Hepatocyte (in vitro differentiated cells): ENCODE measurements at regions not wholly inside any gene's neighbourhood (a gene's known extent, or its start where the extent isn't known, plus 50 kb on each side); places are given as distances from the start of the nearest gene placed in this dataset.

Source experiments
- DNase-seq: peaks from one replicate; pipeline ENCODE4 v3.0.0-alpha.2; 2016; ENCODE audit warnings: low spot score
- H2AFZ ChIP-seq: fragments of 200-600 bp; sonication (generic); 2 replicates; pipeline ENCODE4 v1.6.0; 2016; ENCODE audit warnings: antibody characterized with exemption, mild to moderate bottlenecking
- H3K27ac ChIP-seq: fragments of 200-600 bp; sonication (generic); 2 replicates; pipeline ENCODE4 v1.5.1; 2016; ENCODE audit warnings: mild to moderate bottlenecking
- H3K27me3 ChIP-seq: fragments of 200-600 bp; sonication (generic); 2 replicates; pipeline ENCODE4 v1.6.1; 2016
- H3K36me3 ChIP-seq: fragments of 200-600 bp; sonication (generic); replicated peaks from 2 replicates; pipeline ENCODE4 v1.5.1; 2016; ENCODE audit warnings: low read depth; ENCODE audit not compliant: insufficient read depth
- H3K4me1 ChIP-seq: fragments of 200-600 bp; sonication (generic); 2 replicates; pipeline ENCODE4 v1.5.1; 2016; ENCODE audit warnings: mild to moderate bottlenecking, moderate library complexity; ENCODE audit not compliant: insufficient read depth
- H3K4me2 ChIP-seq: fragments of 200-600 bp; sonication (generic); 2 replicates; pipeline ENCODE4 v1.6.0; 2016
- H3K4me3 ChIP-seq: fragments of 200-600 bp; sonication (generic); 2 replicates; pipeline ENCODE4 v1.5.1; 2016; ENCODE audit warnings: mild to moderate bottlenecking
- H3K79me2 ChIP-seq: fragments of 200-600 bp; sonication (generic); 2 replicates; pipeline ENCODE4 v1.6.0; 2017; ENCODE audit warnings: mild to moderate bottlenecking
- H3K9me2 ChIP-seq: fragments of 200-600 bp; sonication (generic); replicated peaks from 2 replicates; pipeline ENCODE4 v1.6.0; 2017; ENCODE audit warnings: mild to moderate bottlenecking; ENCODE audit not compliant: insufficient read depth
- H3K9me3 ChIP-seq: fragments of 200-600 bp; sonication (generic); 2 replicates; pipeline ENCODE4 v1.5.1; 2016; ENCODE audit warnings: low read depth, mild to moderate bottlenecking
- H4K20me1 ChIP-seq: fragments of 200-600 bp; sonication (generic); 2 replicates; pipeline ENCODE4 v1.6.0; 2016; ENCODE audit warnings: mild to moderate bottlenecking; ENCODE audit not compliant: insufficient read depth, poor library complexity, severe bottlenecking
- EZH2 ChIP-seq: fragments of 200-600 bp; sonication (generic); IDR thresholded peaks from 2 replicates; pipeline ENCODE4 v1.6.1; 2016; ENCODE audit warnings: antibody characterized with exemption, mild to moderate bottlenecking, borderline replicate concordance
- EZH2phosphoT487 ChIP-seq: fragments of 200-600 bp; sonication (generic); IDR thresholded peaks from one replicate; pipeline ENCODE4 v1.6.1; 2018; ENCODE audit warnings: antibody characterized with exemption, mild to moderate bottlenecking, low read depth, moderate library complexity; ENCODE audit not compliant: unreplicated experiment, severe bottlenecking
- whole genome bisulfite sequencing: methylation state at CpG from one replicate; pipeline ENCODE4 v1.1.6; 2016; ENCODE audit warnings: low lambda C conversion rate; ENCODE audit errors: missing lambda C conversion rate; 5-methylcytosine and 5-hydroxymethylcytosine counted together
- TF ChIP-seq, protein P1 (sequence below): fragments of 200-600 bp; sonication (generic); IDR thresholded peaks from 2 replicates; pipeline ENCODE4 v1.5.1; 2016; ENCODE audit warnings: antibody characterized with exemption, mild to moderate bottlenecking; ENCODE audit not compliant: poor library complexity

DNA sequence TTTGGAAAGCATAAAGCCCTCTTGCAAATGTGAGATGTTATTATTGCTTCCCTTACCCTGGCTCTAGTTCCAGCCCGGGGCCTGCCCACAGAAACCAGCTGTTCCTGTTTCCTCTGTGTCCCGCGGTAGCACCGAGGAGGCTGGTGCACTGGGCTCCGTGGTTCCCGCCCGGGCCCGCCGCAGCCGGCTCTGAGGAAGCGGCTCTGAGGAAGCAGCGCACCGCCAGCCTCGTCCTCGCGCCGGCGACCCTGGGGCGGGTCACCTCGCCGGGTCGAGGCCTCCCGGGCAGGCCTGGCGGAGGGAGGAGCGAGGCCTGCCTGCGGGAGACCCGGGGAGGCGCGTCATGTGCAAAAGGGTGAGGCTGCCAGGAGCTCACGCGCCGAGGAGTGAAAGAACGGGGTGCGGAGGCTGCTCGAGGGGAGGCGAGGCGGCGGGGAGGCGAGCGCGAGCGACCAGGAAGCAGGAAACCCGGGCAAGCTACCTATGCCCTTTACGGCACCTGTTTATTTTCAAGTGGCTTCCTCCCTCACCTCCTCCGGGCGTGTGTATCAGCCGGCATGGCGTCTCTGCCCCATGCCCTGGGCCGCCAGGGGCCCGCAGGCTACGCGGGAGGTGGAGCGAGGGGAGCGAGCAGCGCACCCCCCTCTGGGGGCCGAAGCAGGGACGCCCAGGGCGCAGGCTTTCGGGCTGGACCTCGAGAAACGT is 61.3 kb upstream of the MEGF10 start:
- Histone ChIP-seq H3K9me2 (no peaks in the 10 kb centered on the region), H3K36me3 (no peaks in the 10 kb centered on the region), H3K79me2 (no peaks in the 10 kb centered on the region), H3K9me3 (no peaks in the 10 kb centered on the region), H3K27ac (peak overlapping the region; percentile 66), H3K4me1 (no peaks in the 10 kb centered on the region), H2AFZ (peak overlapping the region; percentile 90), H3K4me2 (peak overlapping the region; percentile 93), H3K27me3 (no peaks in the 10 kb centered on the region), H3K4me3 (peak overlapping the region; percentile 67), H4K20me1 (no peaks in the 10 kb centered on the region)
- TF ChIP-seq, protein P1, sequence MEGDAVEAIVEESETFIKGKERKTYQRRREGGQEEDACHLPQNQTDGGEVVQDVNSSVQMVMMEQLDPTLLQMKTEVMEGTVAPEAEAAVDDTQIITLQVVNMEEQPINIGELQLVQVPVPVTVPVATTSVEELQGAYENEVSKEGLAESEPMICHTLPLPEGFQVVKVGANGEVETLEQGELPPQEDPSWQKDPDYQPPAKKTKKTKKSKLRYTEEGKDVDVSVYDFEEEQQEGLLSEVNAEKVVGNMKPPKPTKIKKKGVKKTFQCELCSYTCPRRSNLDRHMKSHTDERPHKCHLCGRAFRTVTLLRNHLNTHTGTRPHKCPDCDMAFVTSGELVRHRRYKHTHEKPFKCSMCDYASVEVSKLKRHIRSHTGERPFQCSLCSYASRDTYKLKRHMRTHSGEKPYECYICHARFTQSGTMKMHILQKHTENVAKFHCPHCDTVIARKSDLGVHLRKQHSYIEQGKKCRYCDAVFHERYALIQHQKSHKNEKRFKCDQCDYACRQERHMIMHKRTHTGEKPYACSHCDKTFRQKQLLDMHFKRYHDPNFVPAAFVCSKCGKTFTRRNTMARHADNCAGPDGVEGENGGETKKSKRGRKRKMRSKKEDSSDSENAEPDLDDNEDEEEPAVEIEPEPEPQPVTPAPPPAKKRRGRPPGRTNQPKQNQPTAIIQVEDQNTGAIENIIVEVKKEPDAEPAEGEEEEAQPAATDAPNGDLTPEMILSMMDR = no peak
- no peak for TF ChIP-seq EZH2
- no peak for TF ChIP-seq EZH2phosphoT487
- 11% methylated on average over 59 of the region's 61 CpGs for WGBS
- DNase-seq = peak; percentile 55

GRCh38 chr5:127231118-127231517 is 59.5 kb upstream of the MEGF10 start:
- no peak for DNase-seq

GRCh38 chr5:127233590-127233989 is 57.0 kb upstream of the MEGF10 start:
- no peaks in the 10 kb centered on the region for H4K20me1 ChIP-seq
- H3K79me2 ChIP-seq = no peaks in the 10 kb centered on the region
- no peaks in the 10 kb centered on the region for H3K4me1 ChIP-seq
- no peak for DNase-seq
- 87% methylated on average over 3 of the region's 3 CpGs for WGBS
- H3K4me2 ChIP-seq = no peak overlapping the region
- H3K27me3 ChIP-seq = no peaks in the 10 kb centered on the region
- H3K4me3 ChIP-seq = no peak overlapping the region
- H2AFZ ChIP-seq = no peak overlapping the region
- no peaks in the 10 kb centered on the region for H3K9me2 ChIP-seq
- TF ChIP-seq EZH2 = no peak
- TF ChIP-seq, protein P1 = no peak
- no peak for TF ChIP-seq EZH2phosphoT487
- H3K27ac ChIP-seq = no peak overlapping the region
- H3K36me3 ChIP-seq = no peaks in the 10 kb centered on the region
- H3K9me3 ChIP-seq = no peaks in the 10 kb centered on the region

More at GRCh38 chr5:127231118-127231517, 59.5 kb upstream of the MEGF10 start:
- Histone ChIP-seq H3K36me3 (no peaks in the 10 kb centered on the region), H3K9me3 (no peaks in the 10 kb centered on the region), H3K4me3 (no peak overlapping the region), H2AFZ (no peak overlapping the region), H3K27me3 (no peaks in the 10 kb centered on the region), H3K27ac (no peak overlapping the region), H4K20me1 (no peaks in the 10 kb centered on the region), H3K79me2 (no peaks in the 10 kb centered on the region), H3K9me2 (no peaks in the 10 kb centered on the region), H3K4me2 (no peak overlapping the region), H3K4me1 (no peaks in the 10 kb centered on the region)
- 94% methylated on average over 3 of the region's 3 CpGs for WGBS
- TF ChIP-seq, protein P1 = no peak
- TF ChIP-seq EZH2phosphoT487 (no peak), EZH2 (no peak)

- Histone ChIP-seq H3K9me3 (no peaks in the 10 kb centered on the region), H3K27me3 (no peaks in the 10 kb centered on the region), H3K4me1 (no peaks in the 10 kb centered on the region), H3K36me3 (no peaks in the 10 kb centered on the region), H2AFZ (no peak overlapping the region), H3K4me2 (no peak overlapping the region), H3K9me2 (no peaks in the 10 kb centered on the region), H3K79me2 (no peaks in the 10 kb centered on the region), H3K4me3 (no peak overlapping the region), H4K20me1 (no peaks in the 10 kb centered on the region), H3K27ac (no peak overlapping the region)
- DNase-seq = no peak
- TF ChIP-seq EZH2 (no peak), EZH2phosphoT487 (no peak)
- TF ChIP-seq, protein P1 = no peak
- WGBS = 60% methylated on average over 4 of the region's 4 CpGs
These were observed 55.5 kb upstream of the MEGF10 start for GRCh38 chr5:127235136-127235535.
